ENCODE measurements at regions not wholly inside any gene's neighbourhood (a gene's known extent, or its start where the extent isn't known, plus 50 kb on each side); places are given as distances from the start of the nearest gene placed in this dataset.

DNA sequence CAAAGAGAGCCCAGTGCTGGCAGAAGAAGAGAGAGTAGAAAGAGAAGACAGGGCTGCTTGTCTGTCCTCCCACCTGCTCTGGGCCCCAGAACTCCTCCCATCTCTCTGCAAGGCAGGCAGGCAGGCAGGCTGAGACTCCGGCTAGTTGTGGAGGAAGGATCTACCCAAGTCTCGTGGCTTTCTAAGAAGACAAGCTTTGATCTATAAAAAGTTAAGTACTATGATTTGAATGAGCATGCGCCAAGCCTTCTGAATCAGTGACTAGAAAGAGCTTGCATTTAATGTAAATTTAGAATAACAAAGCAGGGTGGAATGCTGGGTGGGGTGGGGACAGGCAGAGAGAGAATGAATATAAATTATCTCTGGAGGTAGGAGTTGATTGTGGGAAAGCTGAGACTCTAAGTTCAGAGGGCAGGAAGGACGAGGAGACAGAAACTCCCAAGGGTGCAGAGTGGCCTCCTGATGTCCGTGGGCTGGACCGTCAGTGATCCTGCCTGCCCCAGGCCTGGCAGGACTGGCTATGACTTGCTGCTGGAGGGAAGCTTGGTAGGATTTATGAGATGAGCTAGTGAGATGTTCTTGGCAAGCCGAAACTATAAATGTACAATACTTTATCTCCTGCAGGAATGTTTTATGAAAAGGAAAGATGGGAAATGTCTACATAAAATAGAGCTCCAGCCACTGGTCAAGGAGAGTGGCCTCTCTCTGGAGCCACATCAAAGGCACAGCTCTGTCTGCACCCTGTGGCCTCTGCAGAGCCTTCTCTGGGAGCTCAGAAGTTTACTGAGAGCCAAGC, 447.5 kb downstream of the TNS1 start:
- ATAC-seq (ENCODE audit: low read depth), result no peak

GRCh38 chr2:217553679-217554078, 449.1 kb downstream of the TNS1 start:
- Mint-ChIP-seq H3K4me3 (no peak overlapping the region), H3K4me1 (no peaks in the 10 kb centered on the region), H3K27me3 (no peaks in the 10 kb centered on the region), H3K36me3 (ENCODE audit: low read depth) (no peaks in the 10 kb centered on the region), H3K27ac (no peak overlapping the region), H3K9me3 (no peaks in the 10 kb centered on the region)
- no peak for DNase-seq
- ChIA-PET POLR2A (no interaction called here), CTCF (no interaction called here)
- TF ChIP-seq, protein P1, sequence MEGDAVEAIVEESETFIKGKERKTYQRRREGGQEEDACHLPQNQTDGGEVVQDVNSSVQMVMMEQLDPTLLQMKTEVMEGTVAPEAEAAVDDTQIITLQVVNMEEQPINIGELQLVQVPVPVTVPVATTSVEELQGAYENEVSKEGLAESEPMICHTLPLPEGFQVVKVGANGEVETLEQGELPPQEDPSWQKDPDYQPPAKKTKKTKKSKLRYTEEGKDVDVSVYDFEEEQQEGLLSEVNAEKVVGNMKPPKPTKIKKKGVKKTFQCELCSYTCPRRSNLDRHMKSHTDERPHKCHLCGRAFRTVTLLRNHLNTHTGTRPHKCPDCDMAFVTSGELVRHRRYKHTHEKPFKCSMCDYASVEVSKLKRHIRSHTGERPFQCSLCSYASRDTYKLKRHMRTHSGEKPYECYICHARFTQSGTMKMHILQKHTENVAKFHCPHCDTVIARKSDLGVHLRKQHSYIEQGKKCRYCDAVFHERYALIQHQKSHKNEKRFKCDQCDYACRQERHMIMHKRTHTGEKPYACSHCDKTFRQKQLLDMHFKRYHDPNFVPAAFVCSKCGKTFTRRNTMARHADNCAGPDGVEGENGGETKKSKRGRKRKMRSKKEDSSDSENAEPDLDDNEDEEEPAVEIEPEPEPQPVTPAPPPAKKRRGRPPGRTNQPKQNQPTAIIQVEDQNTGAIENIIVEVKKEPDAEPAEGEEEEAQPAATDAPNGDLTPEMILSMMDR (IDR thresholded peaks at IDR 0.05), result no peak
- intact Hi-C loops (cut with micrococcal nuclease), result no loop called here
- ATAC-seq (ENCODE audit: low read depth), result no peak

More for the DNA sequence above, 447.5 kb downstream of the TNS1 start:
- no peak for DNase-seq
- no peak overlapping the region for H3K4me3 Mint-ChIP-seq
- intact Hi-C loops (cut with micrococcal nuclease), result no loop called here
- peaks cover 2% of the 10 kb centered on the region for H3K9me3 Mint-ChIP-seq
- H3K27ac Mint-ChIP-seq, result no peak overlapping the region
- H3K4me1 Mint-ChIP-seq, result no peaks in the 10 kb centered on the region
- CTCF ChIA-PET, result no interaction called here
- TF ChIP-seq, protein P1 (IDR thresholded peaks at IDR 0.05), result no peak
- no peaks in the 10 kb centered on the region for H3K36me3 Mint-ChIP-seq (ENCODE audit: low read depth)
- H3K27me3 Mint-ChIP-seq, result no peaks in the 10 kb centered on the region
- POLR2A ChIA-PET, result no interaction called here

GRCh38 chr2:217553202-217553601, 449.6 kb downstream of the TNS1 start:
- TF ChIP-seq, protein P1 (IDR thresholded peaks at IDR 0.05), result no peak
- CTCF ChIA-PET, result no interaction called here
- no peaks in the 10 kb centered on the region for H3K9me3 Mint-ChIP-seq
- H3K4me3 Mint-ChIP-seq, result no peak overlapping the region
- DNase-seq (no peak), ATAC-seq (ENCODE audit: low read depth) (no peak)
- no peaks in the 10 kb centered on the region for H3K27me3 Mint-ChIP-seq
- no peak overlapping the region for H3K27ac Mint-ChIP-seq
- no peaks in the 10 kb centered on the region for H3K4me1 Mint-ChIP-seq
- no peaks in the 10 kb centered on the region for H3K36me3 Mint-ChIP-seq (ENCODE audit: low read depth)
- POLR2A ChIA-PET, result no interaction called here
- intact Hi-C loops (cut with micrococcal nuclease), result no loop called here

DNA sequence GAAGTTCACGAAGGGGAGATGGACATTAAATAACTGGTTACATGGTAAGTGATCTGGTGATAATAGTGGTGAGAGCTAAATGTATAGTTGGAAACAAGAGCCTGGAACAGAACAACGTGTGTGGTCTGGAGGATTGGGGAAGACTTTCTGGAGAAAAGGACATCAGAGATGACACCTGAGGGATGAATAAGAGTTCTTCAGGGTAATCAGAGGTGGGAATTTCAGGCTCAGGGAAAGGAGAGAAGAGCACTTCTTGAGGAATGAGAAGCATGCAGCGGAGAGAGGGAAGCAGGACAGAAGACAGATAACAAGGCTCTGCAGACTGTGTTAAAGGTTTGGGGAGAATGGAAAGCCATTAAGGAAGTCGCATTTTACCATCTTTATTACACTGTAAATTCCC, 450.7 kb downstream of the TNS1 start:
- H3K27me3 Mint-ChIP-seq, result no peaks in the 10 kb centered on the region
- POLR2A ChIA-PET, result no interaction called here
- no peak for DNase-seq

DNA sequence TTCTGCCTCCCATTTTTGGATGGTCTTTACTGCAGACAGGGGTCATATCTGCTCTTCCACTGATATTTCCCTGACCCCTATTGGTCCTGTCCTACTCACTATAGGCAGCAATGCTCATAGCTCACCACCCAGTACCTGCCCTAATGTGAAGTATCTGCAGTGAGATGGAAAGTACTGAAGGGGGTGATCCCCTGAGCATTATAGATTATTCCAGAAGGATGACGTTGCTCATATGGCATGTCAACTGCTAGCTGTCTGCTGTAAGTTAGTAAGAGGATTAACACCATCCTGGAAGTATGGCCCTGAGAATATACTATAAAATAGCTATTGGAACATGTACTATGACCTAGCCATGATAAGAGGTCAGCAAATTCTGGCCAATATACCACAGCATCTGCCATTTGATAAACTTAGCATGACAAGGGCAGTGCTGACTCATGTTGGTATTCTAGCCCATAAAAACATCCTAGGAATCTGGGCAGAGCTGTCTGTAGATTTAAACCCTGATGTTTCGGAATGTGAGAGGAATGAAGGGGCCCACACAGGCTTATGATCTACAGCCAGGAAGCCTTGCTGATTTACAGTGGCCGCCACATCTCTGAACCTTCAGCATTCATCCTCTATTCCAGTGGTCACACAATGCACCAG, 451.4 kb downstream of the TNS1 start:
- H3K27me3 Mint-ChIP-seq, result no peaks in the 10 kb centered on the region
- no peaks in the 10 kb centered on the region for H3K4me1 Mint-ChIP-seq
- H3K9me3 Mint-ChIP-seq, result no peaks in the 10 kb centered on the region
- H3K4me3 Mint-ChIP-seq, result no peak overlapping the region
- H3K36me3 Mint-ChIP-seq (ENCODE audit: low read depth), result no peaks in the 10 kb centered on the region
- intact Hi-C loops (cut with micrococcal nuclease), result no loop called here
- H3K27ac Mint-ChIP-seq, result no peak overlapping the region
- ChIA-PET CTCF (no interaction called here), POLR2A (no interaction called here)
- no peak for ATAC-seq (ENCODE audit: low read depth)
- TF ChIP-seq, protein P1 (IDR thresholded peaks at IDR 0.05), result no peak
- DNase-seq, result no peak

More for the DNA sequence above, 450.7 kb downstream of the TNS1 start:
- Mint-ChIP-seq H3K27ac (no peak overlapping the region), H3K4me1 (no peaks in the 10 kb centered on the region), H3K36me3 (ENCODE audit: low read depth) (no peaks in the 10 kb centered on the region), H3K9me3 (no peaks in the 10 kb centered on the region), H3K4me3 (no peak overlapping the region)
- TF ChIP-seq, protein P1 (IDR thresholded peaks at IDR 0.05), result no peak
- no peak for ATAC-seq (ENCODE audit: low read depth)
- CTCF ChIA-PET, result no interaction called here
- intact Hi-C loops (cut with micrococcal nuclease), result no loop called here

All from activated B cell treated with CpG ODN at 0.5 μM for 24 hours (primary cell).